Epithelial cell of esophagus (primary cell): ENCODE measurements at regions not wholly inside any gene's neighbourhood (a gene's known extent, or its start where the extent isn't known, plus 50 kb on each side); places are given as distances from the start of the nearest gene placed in this dataset.

Experiments used
- DNase-seq: peaks from one replicate; pipeline ENCODE4 v3.0.0; 2010; ENCODE audit warnings: low read depth
- H3K4me3 ChIP-seq: 2 replicates; pipeline ENCODE4 v1.5.1; 2011; ENCODE audit warnings: mild to moderate bottlenecking, low read length, control low read depth
- TF ChIP-seq, protein P1 (sequence below): IDR thresholded peaks from 2 replicates; pipeline ENCODE4 v1.5.1; 2011; ENCODE audit warnings: low read depth, mild to moderate bottlenecking, low read length, control low read depth, inconsistent platforms; ENCODE audit not compliant: insufficient read depth; ENCODE audit errors: missing control alignments

DNA sequence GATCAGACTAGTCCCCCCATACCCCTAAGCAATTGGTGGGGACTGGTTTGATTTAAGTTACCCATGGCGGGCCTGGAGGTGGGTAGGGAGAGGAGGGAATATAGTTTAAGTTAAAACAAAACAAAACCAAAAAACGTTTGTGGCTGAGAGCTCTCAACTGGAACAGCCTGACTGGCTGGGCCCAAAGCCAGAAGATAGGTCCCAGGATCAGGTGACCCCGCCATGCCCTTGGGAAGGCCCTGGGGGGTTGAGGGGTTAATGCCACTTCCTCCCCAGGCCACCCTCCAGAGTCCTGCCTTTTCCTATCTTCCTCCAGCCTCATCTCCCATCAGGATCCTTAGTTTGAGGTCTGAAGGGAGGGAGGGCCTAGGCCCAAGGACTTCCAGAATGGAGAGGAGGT is 82.3 kb upstream of the LHX1 start:
- TF ChIP-seq, protein P1, sequence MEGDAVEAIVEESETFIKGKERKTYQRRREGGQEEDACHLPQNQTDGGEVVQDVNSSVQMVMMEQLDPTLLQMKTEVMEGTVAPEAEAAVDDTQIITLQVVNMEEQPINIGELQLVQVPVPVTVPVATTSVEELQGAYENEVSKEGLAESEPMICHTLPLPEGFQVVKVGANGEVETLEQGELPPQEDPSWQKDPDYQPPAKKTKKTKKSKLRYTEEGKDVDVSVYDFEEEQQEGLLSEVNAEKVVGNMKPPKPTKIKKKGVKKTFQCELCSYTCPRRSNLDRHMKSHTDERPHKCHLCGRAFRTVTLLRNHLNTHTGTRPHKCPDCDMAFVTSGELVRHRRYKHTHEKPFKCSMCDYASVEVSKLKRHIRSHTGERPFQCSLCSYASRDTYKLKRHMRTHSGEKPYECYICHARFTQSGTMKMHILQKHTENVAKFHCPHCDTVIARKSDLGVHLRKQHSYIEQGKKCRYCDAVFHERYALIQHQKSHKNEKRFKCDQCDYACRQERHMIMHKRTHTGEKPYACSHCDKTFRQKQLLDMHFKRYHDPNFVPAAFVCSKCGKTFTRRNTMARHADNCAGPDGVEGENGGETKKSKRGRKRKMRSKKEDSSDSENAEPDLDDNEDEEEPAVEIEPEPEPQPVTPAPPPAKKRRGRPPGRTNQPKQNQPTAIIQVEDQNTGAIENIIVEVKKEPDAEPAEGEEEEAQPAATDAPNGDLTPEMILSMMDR, result no peak
- DNase-seq, result no peak
- no peak overlapping the region for H3K4me3 ChIP-seq

DNA sequence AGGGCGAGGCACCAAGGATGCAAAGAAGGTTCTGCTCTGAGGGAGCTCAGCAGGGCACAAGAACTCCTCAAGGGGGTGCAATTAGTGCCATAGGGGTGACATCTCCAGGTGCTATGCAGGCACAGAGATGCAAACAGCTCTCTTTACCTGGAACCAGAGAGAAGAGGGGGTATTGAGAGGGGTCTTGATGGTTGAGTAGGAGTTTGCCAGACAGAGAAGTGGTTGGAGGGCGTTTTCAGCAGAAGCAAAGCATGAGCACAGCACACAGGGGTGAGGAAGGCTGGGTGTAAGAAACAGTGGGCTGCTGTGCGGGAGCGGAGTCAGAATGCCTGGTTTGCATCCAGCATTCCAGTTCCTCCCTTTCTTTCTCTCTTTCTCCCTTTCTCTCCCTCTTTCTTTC is 81.8 kb upstream of the LHX1 start:
- TF ChIP-seq, protein P1, result no peak
- H3K4me3 ChIP-seq, result no peak overlapping the region
- no peak for DNase-seq

DNA sequence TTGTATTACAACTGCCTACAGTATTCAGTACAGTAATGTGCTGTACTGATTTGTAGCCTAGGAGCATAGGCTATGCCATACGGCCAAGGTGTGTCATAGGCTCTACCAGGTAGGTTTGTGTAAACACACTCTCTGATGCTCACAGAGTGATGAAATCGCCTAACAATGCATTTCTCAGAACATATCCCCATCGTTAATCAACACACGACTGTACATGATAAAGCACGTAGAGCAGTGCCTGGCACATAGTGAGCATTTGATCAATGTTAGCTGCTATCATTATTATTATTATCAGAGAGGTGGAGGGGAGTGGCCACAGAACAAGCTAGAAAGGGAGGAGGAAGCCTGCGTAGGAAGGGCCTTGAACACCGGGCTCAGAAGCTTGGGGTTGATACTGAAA is 81.1 kb upstream of the LHX1 start:
- TF ChIP-seq, protein P1, result no peak
- H3K4me3 ChIP-seq, result no peak overlapping the region
- peak; percentile 99 for DNase-seq

GRCh38 chr17:36856903-36857381 is 80.3 kb upstream of the LHX1 start:
- TF ChIP-seq, protein P1, result no peak
- no peak overlapping the region for H3K4me3 ChIP-seq
- DNase-seq, result peak; percentile 31

GRCh38 chr17:36857698-36858097 is 79.6 kb upstream of the LHX1 start:
- TF ChIP-seq, protein P1, result no peak

GRCh38 chr17:36858119-36859002 is 78.9 kb upstream of the LHX1 start:
- no peak overlapping the region for H3K4me3 ChIP-seq
- TF ChIP-seq, protein P1, result no peak
- peak; percentile 74 for DNase-seq

More at GRCh38 chr17:36857698-36858097, 79.6 kb upstream of the LHX1 start:
- DNase-seq, result no peak
- no peak overlapping the region for H3K4me3 ChIP-seq

GRCh38 chr17:36859003-36859300 is 78.3 kb upstream of the LHX1 start:
- no peak for DNase-seq
- H3K4me3 ChIP-seq, result no peak overlapping the region
- TF ChIP-seq, protein P1, result no peak
